H9 (cell line): ENCODE measurements at regions not wholly inside any gene's neighbourhood (a gene's known extent, or its start where the extent isn't known, plus 50 kb on each side); places are given as distances from the start of the nearest gene placed in this dataset.

Experiments
- DNase-seq: peaks from one replicate; pipeline ENCODE4 v3.0.0-alpha.2; 2017
- H2AFZ ChIP-seq: one replicate; pipeline ENCODE4 v1.6.1; 2013; ENCODE audit warnings: mild to moderate bottlenecking, low read length, control low read depth, moderate library complexity
- H2AK5ac ChIP-seq: 2 replicates; pipeline ENCODE4 v1.6.1; 2013; ENCODE audit warnings: low read length, control low read depth, mixed read lengths; ENCODE audit not compliant: insufficient read length
- H2BK120ac ChIP-seq: one replicate; pipeline ENCODE4 v1.6.1; 2013; ENCODE audit warnings: low read depth, mild to moderate bottlenecking, low read length, control low read depth, inconsistent platforms; ENCODE audit not compliant: poor library complexity, severe bottlenecking
- H2BK12ac ChIP-seq: 2 replicates; pipeline ENCODE4 v1.6.1; 2013; ENCODE audit warnings: low read length, control low read depth, mixed read lengths, low read depth; ENCODE audit not compliant: insufficient read length
- H2BK15ac ChIP-seq: 2 replicates; pipeline ENCODE4 v1.6.1; 2013; ENCODE audit warnings: low read depth, low read length, control low read depth
- H2BK20ac ChIP-seq: one replicate; pipeline ENCODE4 v1.6.1; 2013; ENCODE audit warnings: low read depth, mild to moderate bottlenecking, low read length, control low read depth, inconsistent platforms; ENCODE audit not compliant: poor library complexity, severe bottlenecking
- H2BK5ac ChIP-seq: 2 replicates; pipeline ENCODE4 v1.6.1; 2013; ENCODE audit warnings: low read length, control low read depth, mixed read lengths; ENCODE audit not compliant: insufficient read length
- H3K14ac ChIP-seq: 2 replicates; pipeline ENCODE4 v1.6.1; 2013; ENCODE audit warnings: low read length, control low read depth; ENCODE audit not compliant: insufficient read depth
- H3K18ac ChIP-seq: 2 replicates; pipeline ENCODE4 v1.6.1; 2013; ENCODE audit warnings: low read depth, mild to moderate bottlenecking, mixed read lengths, low read length, control low read depth; ENCODE audit not compliant: insufficient read length
- H3K23ac ChIP-seq: 2 replicates; pipeline ENCODE4 v1.6.1; 2013; ENCODE audit warnings: low read length, control low read depth, mixed read lengths, low read depth; ENCODE audit not compliant: insufficient read length
- H3K23me2 ChIP-seq: 2 replicates; pipeline ENCODE4 v1.6.1; 2013; ENCODE audit warnings: low read depth, mild to moderate bottlenecking, mixed read lengths, low read length, control low read depth; ENCODE audit not compliant: insufficient read length, poor library complexity, severe bottlenecking
- H3K27ac ChIP-seq: 2 replicates; pipeline ENCODE4 v1.5.1; 2013; ENCODE audit warnings: low read length, control low read depth, mixed read lengths, low read depth; ENCODE audit not compliant: insufficient read length
- H3K27me3 ChIP-seq: 2 replicates; pipeline ENCODE4 v1.6.1; 2013; ENCODE audit warnings: low read length, control low read depth, inconsistent platforms; ENCODE audit not compliant: insufficient read depth
- H3K4ac ChIP-seq: 2 replicates; pipeline ENCODE4 v1.6.1; 2013; ENCODE audit warnings: low read depth, mild to moderate bottlenecking, control low read depth, inconsistent platforms, low read length, moderate library complexity
- H3K4me1 ChIP-seq: 2 replicates; pipeline ENCODE4 v1.6.1; 2013; ENCODE audit warnings: low read length, control low read depth, inconsistent platforms; ENCODE audit not compliant: insufficient read depth
- H3K4me2 ChIP-seq: 2 replicates; pipeline ENCODE4 v1.6.1; 2013; ENCODE audit warnings: low read length, control low read depth, mixed read lengths; ENCODE audit not compliant: insufficient read length, insufficient read depth
- H3K56ac ChIP-seq: 2 replicates; pipeline ENCODE4 v1.6.1; 2013; ENCODE audit warnings: low read depth, mild to moderate bottlenecking, mixed read lengths, low read length, control low read depth; ENCODE audit not compliant: insufficient read length
- H3K79me1 ChIP-seq: 2 replicates; pipeline ENCODE4 v1.6.1; 2013; ENCODE audit warnings: low read depth, mild to moderate bottlenecking, moderate library complexity, low read length, control low read depth, inconsistent platforms; ENCODE audit not compliant: insufficient read depth, poor library complexity, severe bottlenecking
- H3K79me2 ChIP-seq: 2 replicates; pipeline ENCODE4 v1.6.1; 2013; ENCODE audit warnings: low read length, control low read depth, inconsistent platforms; ENCODE audit not compliant: insufficient read depth
- H3K9ac ChIP-seq: 2 replicates; pipeline ENCODE4 v1.6.1; 2013; ENCODE audit warnings: low read length, control low read depth, mixed read lengths; ENCODE audit not compliant: insufficient read length; ENCODE audit errors: extremely low read depth
- H3K9me3 ChIP-seq: one replicate; pipeline ENCODE4 v1.6.1; 2013; ENCODE audit warnings: low read depth, low read length, inconsistent platforms; ENCODE audit not compliant: control insufficient read depth
- H3T11ph ChIP-seq: one replicate; pipeline ENCODE4 v1.6.1; 2013; ENCODE audit warnings: mild to moderate bottlenecking, low read length, control low read depth, inconsistent platforms
- H4K20me1 ChIP-seq: one replicate; pipeline ENCODE4 v1.6.1; 2013; ENCODE audit not compliant: control insufficient read depth, insufficient read length, insufficient read depth
- H4K5ac ChIP-seq: 2 replicates; pipeline ENCODE4 v1.6.1; 2013; ENCODE audit warnings: low read depth, mild to moderate bottlenecking, mixed read lengths, low read length, control low read depth; ENCODE audit not compliant: insufficient read length
- H4K8ac ChIP-seq: replicated peaks from 2 replicates; pipeline ENCODE4 v1.6.1; 2013; ENCODE audit warnings: low read length, control low read depth, mixed read lengths, low read depth; ENCODE audit not compliant: insufficient read length
- H4K91ac ChIP-seq: 2 replicates; pipeline ENCODE4 v1.6.1; 2013; ENCODE audit warnings: low read depth, mild to moderate bottlenecking, moderate library complexity, mixed read lengths, low read length, control low read depth; ENCODE audit not compliant: insufficient read length
- H3K27ac Mint-ChIP-seq, 3 experiments: 2 replicates in 2 of 3; 3 replicates in 1 of 3; pipeline ENCODE4 v1.8.0; 2020 to 2021; ENCODE audit warnings: mixed read lengths in 3 of 3, mild to moderate bottlenecking in 1 of 3, moderate library complexity in 1 of 3
- H3K27me3 Mint-ChIP-seq: 2 replicates; pipeline ENCODE4 v1.8.0; 2021; ENCODE audit warnings: low read depth, mild to moderate bottlenecking, moderate library complexity, mixed read lengths
- H3K36me3 Mint-ChIP-seq, 3 experiments: 2 replicates in 2 of 3; 3 replicates in 1 of 3; pipeline ENCODE4 v1.8.0; 2020 to 2021; ENCODE audit warnings: low read depth in 3 of 3, mixed read lengths in 3 of 3; ENCODE audit not compliant: insufficient read depth in 1 of 3
- H3K4me1 Mint-ChIP-seq, 2 experiments: 2 replicates each; pipeline ENCODE4 v1.8.0; 2020; ENCODE audit warnings: mixed read lengths in 2 of 2
- H3K4me3 Mint-ChIP-seq, 2 experiments: 2 replicates in 1 of 2; 3 replicates in 1 of 2; pipeline ENCODE4 v1.8.0; 2020 to 2021; ENCODE audit warnings: mild to moderate bottlenecking in 2 of 2, mixed read lengths in 2 of 2, moderate library complexity in 1 of 2
- H3K9me3 Mint-ChIP-seq, 2 experiments: 2 replicates in 1 of 2; 3 replicates in 1 of 2; pipeline ENCODE4 v1.8.0; 2020; ENCODE audit warnings: mild to moderate bottlenecking in 2 of 2, mixed read lengths in 2 of 2, moderate library complexity in 1 of 2
- WGBS: extraction: QIAGEN DNeasy Blood & Tissue Kit; methylation state at CpG from one replicate; pipeline ENCODE4 v1.1.7; 2013; ENCODE audit warnings: missing lambda C conversion rate, low lambda C conversion rate, mixed read lengths; ENCODE audit not compliant: insufficient read length; ENCODE audit errors: extremely low coverage; 5-methylcytosine and 5-hydroxymethylcytosine counted together
- TF ChIP-seq, protein P1 (sequence below): fragments of 200-600 bp; sonication (generic); conservative IDR thresholded peaks from 3 replicates; pipeline ENCODE4 v1.8.0; 2021; ENCODE audit warnings: antibody characterized with exemption, mild to moderate bottlenecking

DNA sequence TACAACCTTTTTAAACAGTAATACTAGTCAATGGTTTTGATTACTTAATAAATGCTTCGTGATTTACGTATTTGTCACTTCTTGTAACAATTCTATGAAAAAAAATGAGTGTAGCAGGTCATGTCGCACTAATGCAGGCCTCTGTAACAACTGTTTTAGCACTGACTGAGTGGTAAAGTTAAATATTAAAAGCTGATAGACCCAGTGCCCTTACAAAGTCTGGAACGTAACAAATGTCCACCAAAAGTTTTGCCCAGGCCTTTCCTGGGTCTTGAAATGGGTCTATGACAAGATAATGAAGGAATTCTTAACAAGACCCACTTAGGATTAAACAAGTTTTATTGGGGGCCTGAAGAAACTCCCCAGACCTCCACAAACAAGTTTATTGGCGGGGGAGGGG lies 304.6 kb upstream of the DEPDC1 start:
- Histone ChIP-seq H3K27ac (no peak overlapping the region), H2BK12ac (no peak overlapping the region), H2AK5ac (no peak overlapping the region), H3K4me1 (no peaks in the 10 kb centered on the region), H4K20me1 (no peaks in the 10 kb centered on the region), H2BK20ac (no peak overlapping the region), H2BK15ac (no peak overlapping the region), H3K14ac (no peak overlapping the region), H4K5ac (no peak overlapping the region), H3K9me3 (no peaks in the 10 kb centered on the region), H4K8ac (no peak overlapping the region), H3K23me2 (no peaks in the 10 kb centered on the region), H3K79me2 (no peaks in the 10 kb centered on the region), H2BK5ac (no peak overlapping the region), H2BK120ac (no peak overlapping the region), H3T11ph (no peak overlapping the region), H3K27me3 (no peaks in the 10 kb centered on the region), H3K23ac (no peak overlapping the region), H3K4me2 (no peak overlapping the region), H3K56ac (no peak overlapping the region), H2AFZ (no peak overlapping the region), H3K18ac (no peak overlapping the region), H3K79me1 (no peaks in the 10 kb centered on the region), H3K9ac (no peak overlapping the region), H4K91ac (no peak overlapping the region), H3K4ac (no peak overlapping the region)
- TF ChIP-seq, protein P1, sequence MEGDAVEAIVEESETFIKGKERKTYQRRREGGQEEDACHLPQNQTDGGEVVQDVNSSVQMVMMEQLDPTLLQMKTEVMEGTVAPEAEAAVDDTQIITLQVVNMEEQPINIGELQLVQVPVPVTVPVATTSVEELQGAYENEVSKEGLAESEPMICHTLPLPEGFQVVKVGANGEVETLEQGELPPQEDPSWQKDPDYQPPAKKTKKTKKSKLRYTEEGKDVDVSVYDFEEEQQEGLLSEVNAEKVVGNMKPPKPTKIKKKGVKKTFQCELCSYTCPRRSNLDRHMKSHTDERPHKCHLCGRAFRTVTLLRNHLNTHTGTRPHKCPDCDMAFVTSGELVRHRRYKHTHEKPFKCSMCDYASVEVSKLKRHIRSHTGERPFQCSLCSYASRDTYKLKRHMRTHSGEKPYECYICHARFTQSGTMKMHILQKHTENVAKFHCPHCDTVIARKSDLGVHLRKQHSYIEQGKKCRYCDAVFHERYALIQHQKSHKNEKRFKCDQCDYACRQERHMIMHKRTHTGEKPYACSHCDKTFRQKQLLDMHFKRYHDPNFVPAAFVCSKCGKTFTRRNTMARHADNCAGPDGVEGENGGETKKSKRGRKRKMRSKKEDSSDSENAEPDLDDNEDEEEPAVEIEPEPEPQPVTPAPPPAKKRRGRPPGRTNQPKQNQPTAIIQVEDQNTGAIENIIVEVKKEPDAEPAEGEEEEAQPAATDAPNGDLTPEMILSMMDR: no peak
- Mint-ChIP-seq H3K4me3 (no peak overlapping the region), H3K9me3 (no peaks in the 10 kb centered on the region; a peak in 1 of 5 replicates), H3K4me1 (no peaks in the 10 kb centered on the region), H3K27ac (no peak overlapping the region), H3K36me3 (no peaks in the 10 kb centered on the region), H3K27me3 (no peaks in the 10 kb centered on the region)
- no peak for DNase-seq
- no CpG with 5 or more reads among the region's 5 CpGs for WGBS
